Prostate gland (tissue), 2 donors: ENCODE measurements at regions not wholly inside any gene's neighbourhood (a gene's known extent, or its start where the extent isn't known, plus 50 kb on each side); places are given as distances from the start of the nearest gene placed in this dataset.

Experiments
- DNase-seq: peaks from one replicate; pipeline ENCODE4 v3.0.0-alpha.2; 2019; ENCODE audit warnings: low spot score
- H3K27ac ChIP-seq, 2 donors: fragments of 200-600 bp; sonication (generic); 2 replicates each; pipeline ENCODE4 v1.5.1; 2017 to 2019
- H3K27me3 ChIP-seq: fragments of 200-600 bp; sonication (generic); replicated peaks from 2 replicates; pipeline ENCODE4 v1.5.1; 2019; ENCODE audit not compliant: insufficient read depth
- H3K36me3 ChIP-seq, 2 donors: fragments of 200-600 bp; sonication (generic); 1 replicate in 1 of 2; 2 replicates in 1 of 2; pipeline versions ENCODE4 v1.5.1 to v1.8.1; 2017 to 2019
- H3K4me1 ChIP-seq: fragments of 200-600 bp; sonication (generic); replicated peaks from 2 replicates; pipeline ENCODE4 v1.5.1; 2019
- H3K4me3 ChIP-seq, 2 donors: fragments of 200-600 bp; sonication (generic); 2 replicates each; pipeline ENCODE4 v1.5.1; 2017 to 2019
- H3K9me3 ChIP-seq: fragments of 200-600 bp; sonication (generic); 2 replicates; pipeline ENCODE4 v1.5.1; 2017
- POLR2A ChIP-seq: fragments of 450-650 bp; IDR thresholded peaks from one replicate; pipeline ENCODE4 v1.6.1; 2016; ENCODE audit warnings: antibody characterized with exemption, mild to moderate bottlenecking
- POLR2AphosphoS5 ChIP-seq: sonication (generic); formaldehyde crosslinking; IDR thresholded peaks from one replicate; pipeline ENCODE4 v1.6.1; 2017; ENCODE audit warnings: antibody characterized with exemption
- WGBS: methylation state at CpG from one replicate; pipeline ENCODE4 v1.1.5; 2018; 5-methylcytosine and 5-hydroxymethylcytosine counted together
- intact Hi-C: fragments of 100-400 bp; cut with DNase I; formaldehyde crosslinking; loops from one replicate; pipeline ENCODE4 v1.14.2; 2022
- TF ChIP-seq, protein P1 (sequence below), 4 experiments: fragments of 200-600 bp in 2 of 4; fragments of 450-650 bp in 2 of 4; sonication (generic) in 2 of 4; IDR thresholded peaks; 1 replicate in 3 of 4; 2 replicates in 1 of 4; pipeline ENCODE4 v1.5.1; 2016 to 2019; ENCODE audit warnings: antibody characterized with exemption in 4 of 4, mild to moderate bottlenecking in 2 of 4, moderate library complexity in 2 of 4

DNA sequence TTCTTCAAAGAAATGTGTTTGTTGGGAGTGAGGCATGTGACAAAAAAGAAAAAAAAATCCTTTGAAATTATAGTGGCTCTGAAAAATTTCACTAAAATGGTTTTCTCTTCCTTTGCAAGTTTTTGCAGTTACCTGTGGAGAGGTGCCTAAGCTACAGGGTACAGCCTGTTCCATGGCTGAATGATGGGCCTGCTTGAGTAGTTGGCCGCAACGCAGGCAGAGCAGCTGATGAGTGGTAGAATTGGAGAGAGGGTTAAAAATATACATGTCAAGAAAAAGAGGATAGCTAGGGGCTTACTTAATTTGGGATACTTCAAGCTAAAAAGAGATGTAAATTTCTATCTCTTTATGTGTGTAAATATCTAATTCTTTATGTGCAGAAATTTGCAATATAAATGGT lies 629.1 kb upstream of the SLC10A2 start:
- Histone ChIP-seq H3K9me3 (no peaks in the 10 kb centered on the region), H3K27me3 (no peaks in the 10 kb centered on the region), H3K36me3 (no peaks in the 10 kb centered on the region), H3K4me3 (no peak overlapping the region), H3K27ac (no peak overlapping the region), H3K4me1 (no peaks in the 10 kb centered on the region)
- TF ChIP-seq POLR2AphosphoS5 = no peak
- TF ChIP-seq POLR2A = no peak
- TF ChIP-seq, protein P1, sequence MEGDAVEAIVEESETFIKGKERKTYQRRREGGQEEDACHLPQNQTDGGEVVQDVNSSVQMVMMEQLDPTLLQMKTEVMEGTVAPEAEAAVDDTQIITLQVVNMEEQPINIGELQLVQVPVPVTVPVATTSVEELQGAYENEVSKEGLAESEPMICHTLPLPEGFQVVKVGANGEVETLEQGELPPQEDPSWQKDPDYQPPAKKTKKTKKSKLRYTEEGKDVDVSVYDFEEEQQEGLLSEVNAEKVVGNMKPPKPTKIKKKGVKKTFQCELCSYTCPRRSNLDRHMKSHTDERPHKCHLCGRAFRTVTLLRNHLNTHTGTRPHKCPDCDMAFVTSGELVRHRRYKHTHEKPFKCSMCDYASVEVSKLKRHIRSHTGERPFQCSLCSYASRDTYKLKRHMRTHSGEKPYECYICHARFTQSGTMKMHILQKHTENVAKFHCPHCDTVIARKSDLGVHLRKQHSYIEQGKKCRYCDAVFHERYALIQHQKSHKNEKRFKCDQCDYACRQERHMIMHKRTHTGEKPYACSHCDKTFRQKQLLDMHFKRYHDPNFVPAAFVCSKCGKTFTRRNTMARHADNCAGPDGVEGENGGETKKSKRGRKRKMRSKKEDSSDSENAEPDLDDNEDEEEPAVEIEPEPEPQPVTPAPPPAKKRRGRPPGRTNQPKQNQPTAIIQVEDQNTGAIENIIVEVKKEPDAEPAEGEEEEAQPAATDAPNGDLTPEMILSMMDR (IDR thresholded peaks at IDR 0.05) = no peak
- WGBS = 85% methylated on average over 2 of the region's 2 CpGs
- intact Hi-C loops = no loop called here
- DNase-seq = no peak

DNA sequence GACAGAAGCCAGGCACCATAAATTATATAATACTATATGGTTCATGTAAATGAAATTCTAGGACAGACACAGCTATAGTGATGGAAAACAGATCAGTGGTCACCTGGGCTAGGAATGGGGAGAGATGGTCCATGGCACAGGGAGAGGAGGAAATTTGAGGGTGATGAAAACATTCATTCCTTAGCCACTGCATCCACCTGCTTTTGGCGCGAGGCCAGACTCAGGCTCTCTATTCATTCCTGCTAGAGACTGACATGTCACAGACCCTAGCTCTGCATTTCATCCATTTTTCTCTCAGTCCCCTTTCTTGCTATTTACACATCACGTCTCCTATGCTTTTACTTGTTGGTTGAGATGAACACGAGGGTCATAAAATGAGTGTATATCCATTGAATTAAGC lies 628.3 kb upstream of the SLC10A2 start:
- TF ChIP-seq, protein P1 (IDR thresholded peaks at IDR 0.05) = no peak
- TF ChIP-seq POLR2AphosphoS5 = no peak
- TF ChIP-seq POLR2A = no peak
- H3K9me3 ChIP-seq = no peaks in the 10 kb centered on the region
- DNase-seq = no peak
- WGBS = 67% methylated on average over 4 of the region's 4 CpGs
- H3K36me3 ChIP-seq = no peaks in the 10 kb centered on the region
- H3K27ac ChIP-seq = no peak overlapping the region
- H3K4me3 ChIP-seq = no peak overlapping the region
- no peaks in the 10 kb centered on the region for H3K4me1 ChIP-seq
- H3K27me3 ChIP-seq = no peaks in the 10 kb centered on the region
- intact Hi-C loops = no loop called here

DNA sequence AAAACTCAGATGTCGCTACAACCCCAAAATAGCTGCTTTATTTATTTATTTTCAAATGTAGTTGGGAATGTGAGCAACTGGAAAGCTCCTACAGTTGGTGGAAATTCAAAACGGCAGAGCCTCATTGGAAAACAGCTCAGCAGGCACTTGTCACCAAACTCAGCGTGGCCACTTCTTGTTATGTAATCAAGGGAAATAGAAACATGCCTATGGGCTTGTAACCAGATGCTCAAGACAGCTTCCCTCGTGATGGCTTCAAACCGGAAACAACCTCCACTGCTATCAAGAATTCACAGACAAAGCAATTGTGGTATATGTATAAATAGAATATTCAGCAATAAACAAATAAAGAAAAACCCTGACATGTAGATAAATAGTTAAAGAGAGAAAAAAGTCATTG lies 627.8 kb upstream of the SLC10A2 start:
- Histone ChIP-seq H3K27me3 (no peaks in the 10 kb centered on the region), H3K4me1 (no peaks in the 10 kb centered on the region), H3K4me3 (no peak overlapping the region), H3K9me3 (no peaks in the 10 kb centered on the region), H3K36me3 (no peaks in the 10 kb centered on the region), H3K27ac (no peak overlapping the region)
- no peak for TF ChIP-seq POLR2A
- TF ChIP-seq, protein P1 (IDR thresholded peaks at IDR 0.05) = no peak
- TF ChIP-seq POLR2AphosphoS5 = no peak
- intact Hi-C loops = no loop called here
- no peak for DNase-seq
- WGBS = 54% methylated on average over 5 of the region's 5 CpGs

DNA sequence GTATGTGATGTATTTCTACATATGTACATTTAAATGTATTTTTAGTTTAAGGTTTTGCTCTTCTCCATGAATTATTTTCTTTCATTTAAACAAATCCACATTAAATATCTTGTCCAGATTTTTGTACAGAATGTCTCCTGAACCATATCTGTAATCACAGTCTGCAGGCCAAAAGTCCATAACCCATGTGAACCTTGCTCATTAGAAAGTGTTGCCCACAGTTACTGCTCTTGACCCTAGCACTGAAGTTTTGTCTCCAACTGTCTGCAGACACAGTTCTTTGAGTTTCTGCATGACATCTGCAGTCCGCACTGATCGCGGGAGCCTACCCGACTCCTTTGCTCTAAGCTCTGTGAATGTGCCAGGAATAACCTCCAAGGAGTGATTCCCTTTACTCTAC lies 626.2 kb upstream of the SLC10A2 start:
- intact Hi-C loops = no loop called here
- H3K27me3 ChIP-seq = no peaks in the 10 kb centered on the region
- H3K4me3 ChIP-seq = no peak overlapping the region
- H3K27ac ChIP-seq = no peak overlapping the region
- 97% methylated on average over 4 of the region's 4 CpGs for WGBS
- H3K9me3 ChIP-seq = no peaks in the 10 kb centered on the region
- no peak for TF ChIP-seq POLR2AphosphoS5
- H3K36me3 ChIP-seq = no peaks in the 10 kb centered on the region
- H3K4me1 ChIP-seq = no peaks in the 10 kb centered on the region
- no peak for DNase-seq

DNA sequence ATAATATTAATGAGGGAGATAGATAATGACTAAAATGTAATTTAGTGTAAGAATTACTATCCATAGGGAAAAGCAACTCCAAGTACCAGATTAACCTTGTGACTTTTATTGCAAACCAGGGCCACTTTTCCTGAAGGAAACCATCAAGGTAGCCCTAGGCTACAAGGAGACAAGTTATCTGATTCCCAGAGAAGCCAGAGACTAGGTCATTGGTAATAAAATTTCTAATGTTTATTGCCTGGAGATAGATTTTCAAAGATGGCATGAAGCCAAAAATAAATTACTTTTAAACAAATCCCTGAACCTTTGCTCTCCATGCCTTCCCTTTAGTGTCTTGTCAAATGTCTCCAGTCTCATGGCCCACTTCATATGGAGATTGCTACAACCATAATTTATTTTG lies 610.1 kb upstream of the SLC10A2 start:
- Histone ChIP-seq H3K4me1 (no peaks in the 10 kb centered on the region), H3K4me3 (no peak overlapping the region), H3K9me3 (no peaks in the 10 kb centered on the region), H3K27ac (no peak overlapping the region), H3K27me3 (no peaks in the 10 kb centered on the region), H3K36me3 (no peaks in the 10 kb centered on the region)
- no peak for DNase-seq
- TF ChIP-seq, protein P1 (IDR thresholded peaks at IDR 0.05) = no peak
- TF ChIP-seq POLR2A (no peak), POLR2AphosphoS5 (no peak)
- intact Hi-C loops = no loop called here
